Tibial nerve (tissue), 4 donors: ENCODE measurements at regions not wholly inside any gene's neighbourhood (a gene's known extent, or its start where the extent isn't known, plus 50 kb on each side); places are given as distances from the start of the nearest gene placed in this dataset.

Experiments used
- DNase-seq, 2 donors: peaks; one replicate each; pipeline ENCODE4 v3.0.0-alpha.2; 2019; ENCODE audit warnings: low spot score in 2 of 2
- H3K27ac ChIP-seq, 4 donors: fragments of 200-600 bp; sonication (generic) in 3 of 4; one replicate each; pipeline ENCODE4 v1.5.1; 2017 to 2019; ENCODE audit warnings: mild to moderate bottlenecking in 1 of 4
- H3K27me3 ChIP-seq, 2 donors: fragments of 200-600 bp; sonication (generic) in 1 of 2; one replicate each; pipeline versions ENCODE4 v1.5.1 to v1.6.0; 2017 to 2019
- H3K36me3 ChIP-seq, 3 donors: fragments of 200-600 bp; sonication (generic); one replicate each; pipeline ENCODE4 v1.5.1; 2018 to 2019
- H3K4me1 ChIP-seq, 4 donors: fragments of 200-600 bp; sonication (generic) in 3 of 4; one replicate each; pipeline ENCODE4 v1.5.1; 2017 to 2019
- H3K4me3 ChIP-seq, 4 donors: fragments of 200-600 bp; sonication (generic) in 3 of 4; one replicate each; pipeline ENCODE4 v1.5.1; 2017 to 2019; ENCODE audit warnings: mild to moderate bottlenecking in 1 of 4, moderate library complexity in 1 of 4
- H3K9me3 ChIP-seq, 4 donors: fragments of 200-600 bp; sonication (generic) in 3 of 4; one replicate each; pipeline ENCODE4 v1.5.1; 2017 to 2019
- CTCF ChIP-seq, 5 experiments: fragments of 200-600 bp in 3 of 5; fragments of 450-650 bp in 2 of 5; sonication (generic) in 3 of 5; IDR thresholded peaks; one replicate each; pipeline ENCODE4 v1.5.1; 2016 to 2019; ENCODE audit warnings: antibody characterized with exemption in 5 of 5, mild to moderate bottlenecking in 3 of 5, moderate library complexity in 2 of 5
- EP300 ChIP-seq, 2 donors: sonication (generic); formaldehyde crosslinking; IDR thresholded peaks; one replicate each; pipeline ENCODE4 v1.6.1; 2017; ENCODE audit warnings: antibody characterized with exemption in 2 of 2, mild to moderate bottlenecking in 1 of 2
- POLR2A ChIP-seq, 2 donors: fragments of 450-650 bp; IDR thresholded peaks; one replicate each; pipeline ENCODE4 v1.6.1; 2017; ENCODE audit warnings: antibody characterized with exemption in 2 of 2, mild to moderate bottlenecking in 2 of 2, moderate library complexity in 2 of 2
- WGBS, 2 donors: methylation state at CpG; one replicate each; pipeline ENCODE4 v1.1.5; 2018; 5-methylcytosine and 5-hydroxymethylcytosine counted together

DNA sequence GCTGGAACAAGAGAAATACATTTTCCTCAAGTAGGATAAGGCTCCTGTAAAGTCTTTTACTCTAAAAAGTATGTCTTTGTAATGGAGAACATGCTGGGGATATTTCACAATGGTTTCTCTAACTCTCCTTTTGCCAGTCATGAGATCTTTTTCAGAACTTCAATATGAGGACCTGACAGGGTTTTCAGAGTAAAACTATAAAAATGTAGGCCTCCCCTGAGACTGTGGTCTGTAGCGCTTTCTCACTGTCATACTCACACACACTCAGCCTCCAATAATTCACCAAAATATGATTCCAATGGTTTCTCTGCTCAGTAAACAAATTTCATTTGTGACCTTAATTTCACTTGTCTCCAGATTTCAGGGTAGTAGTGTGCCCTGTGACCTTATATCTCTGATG, 440.1 kb upstream of the PTBP2 start:
- no peaks in the 10 kb centered on the region for H3K27me3 ChIP-seq
- no peak for TF ChIP-seq POLR2A (IDR thresholded peaks at IDR 0.05)
- TF ChIP-seq CTCF (IDR thresholded peaks at IDR 0.05): no peak
- TF ChIP-seq EP300 (IDR thresholded peaks at IDR 0.05): no peak
- 81 to 83% methylated on average over 1 of the region's 1 CpG for WGBS, 2 donors
- H3K27ac ChIP-seq: no peak overlapping the region
- H3K36me3 ChIP-seq: no peaks in the 10 kb centered on the region
- no peak overlapping the region for H3K4me3 ChIP-seq
- no peaks in the 10 kb centered on the region for H3K4me1 ChIP-seq
- DNase-seq: no peak
- H3K9me3 ChIP-seq: peaks cover 0 to 20% (median 0%) of the 10 kb centered on the region in 4 donors

GRCh38 chr1:96290033-96290432, 431.6 kb upstream of the PTBP2 start:
- WGBS, 2 donors: 19 to 29% methylated on average over 1 of the region's 1 CpG

GRCh38 chr1:96290801-96291200, 430.8 kb upstream of the PTBP2 start:
- H3K4me1 ChIP-seq: no peaks in the 10 kb centered on the region
- no peak overlapping the region for H3K27ac ChIP-seq
- H3K9me3 ChIP-seq: peaks cover 0 to 24% (median 2%) of the 10 kb centered on the region in 4 donors
- TF ChIP-seq POLR2A (IDR thresholded peaks at IDR 0.05): no peak
- no peak for TF ChIP-seq CTCF (IDR thresholded peaks at IDR 0.05)
- no peak for TF ChIP-seq EP300 (IDR thresholded peaks at IDR 0.05)
- H3K27me3 ChIP-seq: no peaks in the 10 kb centered on the region
- DNase-seq: no peak
- no peaks in the 10 kb centered on the region for H3K36me3 ChIP-seq
- H3K4me3 ChIP-seq: no peak overlapping the region

More at GRCh38 chr1:96290033-96290432, 431.6 kb upstream of the PTBP2 start:
- Histone ChIP-seq H3K27me3 (no peaks in the 10 kb centered on the region), H3K4me1 (no peaks in the 10 kb centered on the region), H3K9me3 (peaks cover 0 to 27% (median 2%) of the 10 kb centered on the region in 4 donors), H3K4me3 (no peak overlapping the region), H3K27ac (no peak overlapping the region), H3K36me3 (no peaks in the 10 kb centered on the region)
- no peak for TF ChIP-seq POLR2A (IDR thresholded peaks at IDR 0.05)
- TF ChIP-seq CTCF (IDR thresholded peaks at IDR 0.05): no peak
- TF ChIP-seq EP300 (IDR thresholded peaks at IDR 0.05): no peak
- DNase-seq: no peak

DNA sequence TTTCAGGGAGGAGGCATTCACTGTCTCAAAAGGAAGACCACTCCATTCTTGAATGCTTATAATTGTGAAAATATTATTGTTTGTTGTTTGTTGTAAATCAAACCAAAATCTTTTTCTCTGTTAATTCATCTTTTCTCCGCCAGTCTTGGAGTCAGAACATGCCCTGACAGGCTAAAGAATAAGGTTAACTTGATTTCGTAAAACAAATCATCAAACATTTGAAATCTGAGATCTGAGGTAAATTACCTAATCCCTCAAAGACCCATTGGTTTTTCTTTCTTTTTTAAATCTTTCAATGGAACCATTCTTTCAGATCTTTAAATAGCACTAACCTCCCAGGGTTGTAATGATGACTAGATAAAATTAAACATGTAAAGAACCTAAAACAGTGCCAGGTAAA, 430.1 kb upstream of the PTBP2 start:
- Histone ChIP-seq H3K4me1 (no peaks in the 10 kb centered on the region), H3K4me3 (no peak overlapping the region), H3K27me3 (no peaks in the 10 kb centered on the region), H3K36me3 (no peaks in the 10 kb centered on the region), H3K27ac (no peak overlapping the region), H3K9me3 (peaks cover 0 to 23% (median 2%) of the 10 kb centered on the region in 4 donors)
- TF ChIP-seq POLR2A (IDR thresholded peaks at IDR 0.05) (no peak), EP300 (IDR thresholded peaks at IDR 0.05) (no peak)
- 60 to 68% methylated on average over 2 of the region's 2 CpGs for WGBS, 2 donors
- DNase-seq: no peak

- Histone ChIP-seq H3K27me3 (no peaks in the 10 kb centered on the region), H3K4me1 (no peaks in the 10 kb centered on the region), H3K36me3 (no peaks in the 10 kb centered on the region), H3K9me3 (peaks cover 0 to 18% (median 1%) of the 10 kb centered on the region in 4 donors), H3K4me3 (no peak overlapping the region), H3K27ac (no peak overlapping the region)
- WGBS, 2 donors: 91 to 92% methylated on average over 2 of the region's 2 CpGs
- TF ChIP-seq POLR2A (IDR thresholded peaks at IDR 0.05) (no peak), CTCF (IDR thresholded peaks at IDR 0.05) (no peak), EP300 (IDR thresholded peaks at IDR 0.05) (no peak)
- DNase-seq: no peak
Measured at GRCh38 chr1:96292141-96292540, 429.4 kb upstream of the PTBP2 start.

DNA sequence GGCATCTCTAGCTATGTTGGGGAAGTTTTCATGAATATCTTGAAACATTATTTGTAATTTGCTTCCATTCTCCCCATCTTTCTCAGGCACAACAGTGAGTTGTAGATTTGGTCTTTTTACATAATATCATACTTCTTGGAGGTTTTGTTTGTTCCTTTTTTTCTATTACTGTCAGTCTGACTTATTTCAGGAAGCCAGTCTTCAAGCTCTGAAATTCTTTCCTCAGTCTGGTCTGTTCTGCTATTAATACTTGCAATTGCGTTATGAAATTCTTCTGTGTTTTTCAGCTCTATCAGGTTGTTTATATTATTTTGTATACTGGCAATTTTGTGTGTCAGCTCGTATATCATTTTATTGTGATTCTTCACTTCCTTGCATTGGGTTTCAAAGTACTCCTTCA, 424.6 kb upstream of the PTBP2 start:
- WGBS, 2 donors: 71 to 87% methylated on average over 2 of the region's 2 CpGs
- Histone ChIP-seq H3K4me3 (no peak overlapping the region), H3K27me3 (no peaks in the 10 kb centered on the region), H3K9me3 (no peaks in the 10 kb centered on the region), H3K4me1 (no peaks in the 10 kb centered on the region), H3K27ac (no peak overlapping the region), H3K36me3 (no peaks in the 10 kb centered on the region)
- DNase-seq: no peak
- no peak for TF ChIP-seq POLR2A (IDR thresholded peaks at IDR 0.05)
- TF ChIP-seq EP300 (IDR thresholded peaks at IDR 0.05): no peak
- TF ChIP-seq CTCF (IDR thresholded peaks at IDR 0.05): no peak
